ENCODE measurements at regions not wholly inside any gene's neighbourhood (a gene's known extent, or its start where the extent isn't known, plus 50 kb on each side); places are given as distances from the start of the nearest gene placed in this dataset.

DNA sequence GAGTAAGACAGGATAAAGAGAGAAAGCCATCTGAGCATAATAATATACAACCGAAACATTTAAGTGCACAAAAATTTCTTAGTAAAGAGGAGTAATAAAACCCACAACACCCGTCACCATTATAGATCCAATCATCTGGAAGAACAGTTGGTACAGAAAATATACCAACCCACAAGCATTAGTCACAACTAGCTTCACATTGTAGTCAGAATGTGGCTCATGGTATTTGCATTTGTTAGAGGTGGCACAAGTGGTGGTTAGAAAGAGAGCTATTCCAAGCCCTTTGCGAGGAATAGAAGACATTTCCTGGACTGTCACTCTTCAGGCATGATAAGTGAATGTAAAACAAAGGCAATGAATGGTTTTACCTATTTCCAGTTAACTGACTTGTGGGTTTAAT lies 677.5 kb upstream of the ST8SIA4 start:
- DNase-seq = no peak
- no peak overlapping the region for H4K91ac ChIP-seq (ENCODE audit: low read depth, low read length)
- no CpG with 5 or more reads among the region's 3 CpGs for whole genome bisulfite sequencing (ENCODE audit: extremely low coverage, insufficient coverage, insufficient read length)

GRCh38 chr5:101574017-101574416 lies 670.9 kb upstream of the ST8SIA4 start:
- no peak overlapping the region for H2AFZ ChIP-seq (ENCODE audit: insufficient read depth, low read length, poor library complexity)
- H3K27ac ChIP-seq (ENCODE audit: low read depth, low read length) = no peak overlapping the region
- H3K14ac ChIP-seq (ENCODE audit: low read length) = no peak overlapping the region
- H3K79me2 ChIP-seq (ENCODE audit: control insufficient read depth, insufficient read depth, low read length, poor library complexity) = no peaks in the 10 kb centered on the region
- DNase-seq = no peak
- no peak overlapping the region for H4K8ac ChIP-seq (ENCODE audit: low read depth, low read length)
- WGBS (ENCODE audit: extremely low coverage, insufficient coverage, insufficient read length) = no CpG with 5 or more reads among the region's 3 CpGs
- no peak overlapping the region for H3K9ac ChIP-seq (ENCODE audit: low read length)
- H3K9me3 ChIP-seq (ENCODE audit: insufficient read depth, low read depth, low read length) = no peaks in the 10 kb centered on the region
- no peaks in the 10 kb centered on the region for H3K79me1 ChIP-seq (ENCODE audit: low read length)
- H3K27me3 ChIP-seq (ENCODE audit: insufficient read depth, low read length) = no peaks in the 10 kb centered on the region
- H2BK12ac ChIP-seq (ENCODE audit: low read length) = no peak overlapping the region
- no peak overlapping the region for H2AK5ac ChIP-seq (ENCODE audit: low read length)
- no peak overlapping the region for H3K4me2 ChIP-seq (ENCODE audit: low read length)
- H3K4me1 ChIP-seq (ENCODE audit: control insufficient read depth in 1 of 2, insufficient read depth in 2 of 2, low read length in 2 of 2) = no peaks in the 10 kb centered on the region
- H3K4ac ChIP-seq (ENCODE audit: low read depth, low read length) = no peak overlapping the region
- no peak overlapping the region for H3K18ac ChIP-seq (ENCODE audit: low read length)
- H4K91ac ChIP-seq (ENCODE audit: low read depth, low read length) = no peak overlapping the region
- H2BK120ac ChIP-seq (ENCODE audit: insufficient read depth, low read length, poor library complexity) = no peak overlapping the region
- no peak overlapping the region for H4K12ac ChIP-seq (ENCODE audit: low read depth, low read length)
- no peak overlapping the region for H3K4me3 ChIP-seq (ENCODE audit: low read depth, low read length)
- no peak overlapping the region for H3K23ac ChIP-seq (ENCODE audit: low read length)
- H2BK5ac ChIP-seq (ENCODE audit: low read depth, low read length, poor library complexity) = no peak overlapping the region
- H3K36me3 ChIP-seq (ENCODE audit: control insufficient read depth in 1 of 2, insufficient read depth in 2 of 2, low read length in 2 of 2) = no peaks in the 10 kb centered on the region

More for the DNA sequence above, 677.5 kb upstream of the ST8SIA4 start:
- Histone ChIP-seq H3K4me1 (ENCODE audit: control insufficient read depth in 1 of 2, insufficient read depth in 2 of 2, low read length in 2 of 2) (no peaks in the 10 kb centered on the region), H3K14ac (ENCODE audit: low read length) (no peak overlapping the region), H3K18ac (ENCODE audit: low read length) (no peak overlapping the region), H3K79me1 (ENCODE audit: low read length) (no peaks in the 10 kb centered on the region), H3K79me2 (ENCODE audit: control insufficient read depth, insufficient read depth, low read length, poor library complexity) (no peaks in the 10 kb centered on the region), H3K27ac (ENCODE audit: low read depth, low read length) (no peak overlapping the region), H2AFZ (ENCODE audit: insufficient read depth, low read length, poor library complexity) (no peak overlapping the region), H3K9me3 (ENCODE audit: insufficient read depth, low read depth, low read length) (no peaks in the 10 kb centered on the region), H3K36me3 (ENCODE audit: control insufficient read depth in 1 of 2, insufficient read depth in 2 of 2, low read length in 2 of 2) (no peaks in the 10 kb centered on the region), H3K4ac (ENCODE audit: low read depth, low read length) (no peak overlapping the region), H3K27me3 (ENCODE audit: insufficient read depth, low read length) (no peaks in the 10 kb centered on the region), H3K23ac (ENCODE audit: low read length) (no peak overlapping the region), H2BK120ac (ENCODE audit: insufficient read depth, low read length, poor library complexity) (no peak overlapping the region), H3K9ac (ENCODE audit: low read length) (no peak overlapping the region), H4K8ac (ENCODE audit: low read depth, low read length) (no peak overlapping the region), H3K4me3 (ENCODE audit: low read depth, low read length) (no peak overlapping the region), H3K4me2 (ENCODE audit: low read length) (no peak overlapping the region), H2BK5ac (ENCODE audit: low read depth, low read length, poor library complexity) (no peak overlapping the region), H2AK5ac (ENCODE audit: low read length) (no peak overlapping the region), H2BK12ac (ENCODE audit: low read length) (no peak overlapping the region), H4K12ac (ENCODE audit: low read depth, low read length) (no peak overlapping the region)

DNA sequence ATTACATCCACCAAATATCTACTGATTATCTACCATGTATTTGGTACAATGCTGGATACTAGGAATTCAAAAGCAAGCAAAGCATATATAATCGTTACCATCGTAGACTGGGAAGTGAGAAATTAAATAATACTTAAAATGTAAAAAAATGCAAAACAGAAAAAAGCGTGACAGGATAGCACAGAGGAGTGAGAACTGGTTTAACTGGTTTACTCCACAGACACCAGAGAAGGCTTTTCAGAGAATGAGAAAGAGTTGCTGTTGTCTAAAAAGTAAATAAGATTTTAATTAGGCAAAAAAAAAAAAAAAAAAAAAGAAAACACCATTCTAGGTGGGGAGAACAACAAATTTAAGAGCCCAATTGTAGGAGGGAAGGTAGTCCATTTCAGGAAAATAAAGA lies 657.9 kb upstream of the ST8SIA4 start:
- Histone ChIP-seq H4K91ac (ENCODE audit: low read depth, low read length) (no peak overlapping the region), H3K18ac (ENCODE audit: low read length) (no peak overlapping the region), H3K14ac (ENCODE audit: low read length) (no peak overlapping the region), H3K4ac (ENCODE audit: low read depth, low read length) (no peak overlapping the region), H2AFZ (ENCODE audit: insufficient read depth, low read length, poor library complexity) (no peak overlapping the region), H3K4me1 (ENCODE audit: control insufficient read depth in 1 of 2, insufficient read depth in 2 of 2, low read length in 2 of 2) (no peaks in the 10 kb centered on the region), H2BK12ac (ENCODE audit: low read length) (no peak overlapping the region), H3K9me3 (ENCODE audit: insufficient read depth, low read depth, low read length) (no peaks in the 10 kb centered on the region), H4K8ac (ENCODE audit: low read depth, low read length) (no peak overlapping the region), H3K79me1 (ENCODE audit: low read length) (no peaks in the 10 kb centered on the region), H2BK120ac (ENCODE audit: insufficient read depth, low read length, poor library complexity) (no peak overlapping the region), H3K23ac (ENCODE audit: low read length) (no peak overlapping the region), H3K4me3 (ENCODE audit: low read depth, low read length) (no peak overlapping the region), H2AK5ac (ENCODE audit: low read length) (no peak overlapping the region), H3K27me3 (ENCODE audit: insufficient read depth, low read length) (no peaks in the 10 kb centered on the region), H2BK5ac (ENCODE audit: low read depth, low read length, poor library complexity) (no peak overlapping the region), H3K27ac (ENCODE audit: low read depth, low read length) (no peak overlapping the region), H4K12ac (ENCODE audit: low read depth, low read length) (no peak overlapping the region), H3K9ac (ENCODE audit: low read length) (no peak overlapping the region), H3K36me3 (ENCODE audit: control insufficient read depth in 1 of 2, insufficient read depth in 2 of 2, low read length in 2 of 2) (no peaks in the 10 kb centered on the region), H3K4me2 (ENCODE audit: low read length) (no peak overlapping the region), H3K79me2 (ENCODE audit: control insufficient read depth, insufficient read depth, low read length, poor library complexity) (no peaks in the 10 kb centered on the region)
- DNase-seq = peak in 1 of 2 donors; percentile 36
- WGBS (ENCODE audit: extremely low coverage, insufficient coverage, insufficient read length) = no CpG with 5 or more reads among the region's 3 CpGs

DNA sequence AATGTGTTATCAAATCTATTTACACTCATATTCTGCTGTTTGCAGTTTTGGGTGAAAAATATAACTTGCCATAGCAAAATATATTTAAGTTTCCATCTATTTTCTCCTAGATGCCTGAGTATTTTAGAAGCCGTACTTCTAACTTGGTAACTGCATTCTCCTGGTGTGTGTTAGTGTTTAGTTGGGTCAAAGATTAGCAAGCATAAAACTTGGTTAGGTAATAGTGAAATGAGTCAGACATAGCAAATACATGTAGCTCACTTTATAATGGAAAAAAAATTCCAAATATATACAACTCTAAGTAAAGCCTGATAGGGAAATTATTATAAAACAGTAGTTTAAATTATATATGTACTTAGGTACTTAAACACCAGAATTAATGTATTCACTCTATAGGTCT lies 640.7 kb upstream of the ST8SIA4 start:
- no peak overlapping the region for H4K91ac ChIP-seq (ENCODE audit: low read depth, low read length)
- H3K23ac ChIP-seq (ENCODE audit: low read length) = no peak overlapping the region
- H2BK5ac ChIP-seq (ENCODE audit: low read depth, low read length, poor library complexity) = no peak overlapping the region
- no peak overlapping the region for H3K4ac ChIP-seq (ENCODE audit: low read depth, low read length)
- H3K14ac ChIP-seq (ENCODE audit: low read length) = no peak overlapping the region
- no peak overlapping the region for H3K18ac ChIP-seq (ENCODE audit: low read length)
- no peak for DNase-seq
- H3K27ac ChIP-seq (ENCODE audit: low read depth, low read length) = no peak overlapping the region
- no peaks in the 10 kb centered on the region for H3K9me3 ChIP-seq (ENCODE audit: insufficient read depth, low read depth, low read length)
- no peak overlapping the region for H3K9ac ChIP-seq (ENCODE audit: low read length)
- no peak overlapping the region for H2BK120ac ChIP-seq (ENCODE audit: insufficient read depth, low read length, poor library complexity)
- H4K12ac ChIP-seq (ENCODE audit: low read depth, low read length) = no peak overlapping the region
- no peaks in the 10 kb centered on the region for H3K79me1 ChIP-seq (ENCODE audit: low read length)
- no peak overlapping the region for H3K4me2 ChIP-seq (ENCODE audit: low read length)
- no peak overlapping the region for H4K8ac ChIP-seq (ENCODE audit: low read depth, low read length)
- no peak overlapping the region for H2AK5ac ChIP-seq (ENCODE audit: low read length)
- no peaks in the 10 kb centered on the region for H3K27me3 ChIP-seq (ENCODE audit: insufficient read depth, low read length)
- WGBS (ENCODE audit: extremely low coverage, insufficient coverage, insufficient read length) = no CpG with 5 or more reads among the region's 1 CpG
- H3K36me3 ChIP-seq (ENCODE audit: control insufficient read depth in 1 of 2, insufficient read depth in 2 of 2, low read length in 2 of 2) = no peaks in the 10 kb centered on the region
- no peak overlapping the region for H3K4me3 ChIP-seq (ENCODE audit: low read depth, low read length)
- H2AFZ ChIP-seq (ENCODE audit: insufficient read depth, low read length, poor library complexity) = no peak overlapping the region
- no peaks in the 10 kb centered on the region for H3K4me1 ChIP-seq (ENCODE audit: control insufficient read depth in 1 of 2, insufficient read depth in 2 of 2, low read length in 2 of 2)
- H2BK12ac ChIP-seq (ENCODE audit: low read length) = no peak overlapping the region
- H3K79me2 ChIP-seq (ENCODE audit: control insufficient read depth, insufficient read depth, low read length, poor library complexity) = no peaks in the 10 kb centered on the region

Data from trophoblast cell (in vitro differentiated cells and primary cell).